ENCODE measurements at regions not wholly inside any gene's neighbourhood (a gene's known extent, or its start where the extent isn't known, plus 50 kb on each side); places are given as distances from the start of the nearest gene placed in this dataset.

DNA sequence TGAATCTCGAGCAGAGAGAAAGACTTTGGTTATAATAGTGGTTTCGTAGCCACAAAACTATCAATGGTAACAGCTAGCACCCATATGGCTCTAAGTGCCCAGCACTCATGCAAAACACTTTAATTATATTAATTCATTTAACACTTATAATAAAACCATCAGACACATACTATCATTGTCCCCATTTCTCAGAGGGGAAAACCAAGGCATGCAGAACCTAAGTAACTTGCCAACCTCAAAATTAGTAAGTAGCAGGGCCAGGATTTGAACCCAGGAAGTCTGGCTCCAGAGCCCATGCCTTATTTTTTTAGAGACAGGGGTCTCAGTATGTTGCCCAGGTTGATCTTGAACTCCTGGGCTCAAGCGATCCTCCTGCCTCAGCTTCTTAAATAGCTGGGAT, 145.6 kb upstream of the HS3ST2 start:
- no peak overlapping the region for H3K4me3 ChIP-seq
- no peak for DNase-seq (ENCODE audit: low spot score)
- no peak overlapping the region for H3K27ac ChIP-seq (ENCODE audit: low read depth)
- H3K4me1 ChIP-seq (ENCODE audit: insufficient read depth) = peaks cover 8% of the 10 kb centered on the region; the same call in 1 of the 2 replicates
- H2AFZ ChIP-seq = no peak overlapping the region; the same call in 1 of the 2 replicates
- H3K36me3 Mint-ChIP-seq (ENCODE audit: low read depth) = no peaks in the 10 kb centered on the region
- H3F3A ChIP-seq (replicated peaks; ENCODE audit: low read depth) = 0 out of 2 replicates have a peak, but pooled peaks cover 8% of the 10 kb centered on the region
- H3K27me3 Mint-ChIP-seq (ENCODE audit: insufficient read depth, low read depth, poor library complexity) = no peaks in the 10 kb centered on the region
- no peak overlapping the region for H3K4me3 Mint-ChIP-seq
- no peak for TF ChIP-seq ZNF331 (CRISPR knock-in tag; IDR thresholded peaks at IDR 0.05; ENCODE audit: low read depth)
- TF ChIP-seq, protein P1, sequence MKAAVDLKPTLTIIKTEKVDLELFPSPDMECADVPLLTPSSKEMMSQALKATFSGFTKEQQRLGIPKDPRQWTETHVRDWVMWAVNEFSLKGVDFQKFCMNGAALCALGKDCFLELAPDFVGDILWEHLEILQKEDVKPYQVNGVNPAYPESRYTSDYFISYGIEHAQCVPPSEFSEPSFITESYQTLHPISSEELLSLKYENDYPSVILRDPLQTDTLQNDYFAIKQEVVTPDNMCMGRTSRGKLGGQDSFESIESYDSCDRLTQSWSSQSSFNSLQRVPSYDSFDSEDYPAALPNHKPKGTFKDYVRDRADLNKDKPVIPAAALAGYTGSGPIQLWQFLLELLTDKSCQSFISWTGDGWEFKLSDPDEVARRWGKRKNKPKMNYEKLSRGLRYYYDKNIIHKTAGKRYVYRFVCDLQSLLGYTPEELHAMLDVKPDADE (IDR thresholded peaks at IDR 0.05) = no peak
- TF ChIP-seq JUNB (IDR thresholded peaks at IDR 0.05; ENCODE audit: unreplicated experiment) = no peak
- TF ChIP-seq EZH2phosphoT487 (IDR thresholded peaks at IDR 0.05; ENCODE audit: unreplicated experiment) = no peak
- TF ChIP-seq EZH2 (IDR thresholded peaks at IDR 0.05; ENCODE audit: low read depth, unreplicated experiment) = no peak
- TF ChIP-seq ZNF462 (CRISPR knock-in tag; IDR thresholded peaks at IDR 0.05) = no peak
- TF ChIP-seq REST (IDR thresholded peaks at IDR 0.05; ENCODE audit: unreplicated experiment) = no peak
- no peak for TF ChIP-seq NANOG (IDR thresholded peaks at IDR 0.05; ENCODE audit: borderline replicate concordance)
- TF ChIP-seq ZNF114 (CRISPR knock-in tag; IDR thresholded peaks at IDR 0.05) = no peak
- TF ChIP-seq CREB1 (CRISPR knock-in tag; IDR thresholded peaks at IDR 0.05; ENCODE audit: low read depth) = no peak
- TF ChIP-seq STAT1 (IDR thresholded peaks at IDR 0.05; ENCODE audit: unreplicated experiment) = no peak
- TF ChIP-seq, protein P2, sequence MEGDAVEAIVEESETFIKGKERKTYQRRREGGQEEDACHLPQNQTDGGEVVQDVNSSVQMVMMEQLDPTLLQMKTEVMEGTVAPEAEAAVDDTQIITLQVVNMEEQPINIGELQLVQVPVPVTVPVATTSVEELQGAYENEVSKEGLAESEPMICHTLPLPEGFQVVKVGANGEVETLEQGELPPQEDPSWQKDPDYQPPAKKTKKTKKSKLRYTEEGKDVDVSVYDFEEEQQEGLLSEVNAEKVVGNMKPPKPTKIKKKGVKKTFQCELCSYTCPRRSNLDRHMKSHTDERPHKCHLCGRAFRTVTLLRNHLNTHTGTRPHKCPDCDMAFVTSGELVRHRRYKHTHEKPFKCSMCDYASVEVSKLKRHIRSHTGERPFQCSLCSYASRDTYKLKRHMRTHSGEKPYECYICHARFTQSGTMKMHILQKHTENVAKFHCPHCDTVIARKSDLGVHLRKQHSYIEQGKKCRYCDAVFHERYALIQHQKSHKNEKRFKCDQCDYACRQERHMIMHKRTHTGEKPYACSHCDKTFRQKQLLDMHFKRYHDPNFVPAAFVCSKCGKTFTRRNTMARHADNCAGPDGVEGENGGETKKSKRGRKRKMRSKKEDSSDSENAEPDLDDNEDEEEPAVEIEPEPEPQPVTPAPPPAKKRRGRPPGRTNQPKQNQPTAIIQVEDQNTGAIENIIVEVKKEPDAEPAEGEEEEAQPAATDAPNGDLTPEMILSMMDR (conservative IDR thresholded peaks at IDR 0.05; ENCODE audit: low read depth in 2 of 2) = no peak
- no peak for TF ChIP-seq POLR2AphosphoS5 (IDR thresholded peaks at IDR 0.05; ENCODE audit: low read depth)
- no peak overlapping the region for H3K4me2 ChIP-seq
- no peak overlapping the region for H3K27ac Mint-ChIP-seq
- no peaks in the 10 kb centered on the region for H3K79me2 ChIP-seq (replicated peaks; ENCODE audit: insufficient read depth)
- ATAC-seq = no peak
- no peaks in the 10 kb centered on the region for H4K20me1 ChIP-seq (replicated peaks; ENCODE audit: insufficient read depth)
- no peaks in the 10 kb centered on the region for H3K27me3 ChIP-seq (ENCODE audit: insufficient read depth)
- no peaks in the 10 kb centered on the region for H3K9me3 Mint-ChIP-seq
- H3K9me2 ChIP-seq (ENCODE audit: insufficient read depth) = peaks cover 7% of the 10 kb centered on the region
- H3K36me3 ChIP-seq (ENCODE audit: insufficient read depth) = no peaks in the 10 kb centered on the region
- H3K4me1 Mint-ChIP-seq = no peaks in the 10 kb centered on the region
